HepG2 (cell line): ENCODE measurements at regions not wholly inside any gene's neighbourhood (a gene's known extent, or its start where the extent isn't known, plus 50 kb on each side); places are given as distances from the start of the nearest gene placed in this dataset.

Experiments
- CEBPG ChIP-seq: IDR thresholded peaks from 2 replicates; pipeline ENCODE4 v1.6.1; 2016
- FOXO1 ChIP-seq: sonication (generic); formaldehyde crosslinking; IDR thresholded peaks from 2 replicates; pipeline ENCODE4 v1.4.0; 2020; ENCODE audit warnings: missing genetic modification reagents
- FOXP4 ChIP-seq: sonication (generic); formaldehyde crosslinking; IDR thresholded peaks from 2 replicates; pipeline ENCODE4 v1.4.0; 2020; ENCODE audit warnings: missing genetic modification reagents
- GABPB1 ChIP-seq: IDR thresholded peaks from 2 replicates; pipeline ENCODE4 v1.6.1; 2016; ENCODE audit warnings: mild to moderate bottlenecking, missing genetic modification reagents, moderate library complexity, missing compliant biosample characterization
- IRF9 ChIP-seq: sonication (generic); formaldehyde crosslinking; IDR thresholded peaks from 2 replicates; pipeline ENCODE4 v1.8.0; 2022; ENCODE audit warnings: missing genetic modification reagents, mild to moderate bottlenecking, borderline replicate concordance
- JUNB ChIP-seq: sonication (generic); formaldehyde crosslinking; IDR thresholded peaks from 2 replicates; pipeline ENCODE4 v1.8.0; 2022; ENCODE audit warnings: missing genetic modification reagents, mild to moderate bottlenecking, borderline replicate concordance
- MED1 ChIP-seq: sonication (generic); formaldehyde crosslinking; IDR thresholded peaks from 2 replicates; pipeline ENCODE4 v1.4.0; 2020; ENCODE audit warnings: missing genetic modification reagents
- MEIS2 ChIP-seq: sonication (generic); formaldehyde crosslinking; IDR thresholded peaks from 2 replicates; pipeline ENCODE4 v1.9.0; 2021; ENCODE audit warnings: mild to moderate bottlenecking, missing genetic modification reagents
- NFKBIZ ChIP-seq: IDR thresholded peaks from 2 replicates; pipeline ENCODE4 v1.6.1; 2018; ENCODE audit warnings: missing genetic modification reagents, missing compliant biosample characterization
- PATZ1 ChIP-seq: sonication (generic); formaldehyde crosslinking; IDR thresholded peaks from 2 replicates; pipeline ENCODE4 v1.4.0; 2020; ENCODE audit warnings: missing genetic modification reagents
- PITX1 ChIP-seq: sonication (generic); formaldehyde crosslinking; IDR thresholded peaks from 2 replicates; pipeline ENCODE4 v1.5.1; 2020; ENCODE audit warnings: mild to moderate bottlenecking, missing genetic modification reagents
- PPARG ChIP-seq: conservative IDR thresholded peaks from 2 replicates; pipeline ENCODE4 v1.6.1; 2016; ENCODE audit warnings: missing biosample characterization, missing genetic modification reagents
- PTBP1 ChIP-seq: fragments of 200-400 bp; formaldehyde crosslinking; IDR thresholded peaks from 2 replicates; pipeline ENCODE4 v1.6.1; 2018; ENCODE audit warnings: low read length, low read depth; ENCODE audit not compliant: poor library complexity, severe bottlenecking
- SIX1 ChIP-seq: sonication (generic); formaldehyde crosslinking; IDR thresholded peaks from 2 replicates; pipeline ENCODE4 v1.4.0; 2020; ENCODE audit warnings: missing genetic modification reagents, borderline replicate concordance
- TCF7 ChIP-seq: sonication (generic); IDR thresholded peaks from 2 replicates; pipeline ENCODE4 v1.6.1; 2016; ENCODE audit warnings: antibody characterized with exemption, low read depth
- XBP1 ChIP-seq: sonication (generic); formaldehyde crosslinking; IDR thresholded peaks from 2 replicates; pipeline ENCODE4 v1.5.0; 2020; ENCODE audit warnings: missing genetic modification reagents
- ZNF138 ChIP-seq: sonication (generic); formaldehyde crosslinking; IDR thresholded peaks from 2 replicates; pipeline ENCODE4 v1.5.0; 2020; ENCODE audit warnings: mild to moderate bottlenecking, low read depth, missing genetic modification reagents
- ZNF205 ChIP-seq: IDR thresholded peaks from 2 replicates; pipeline ENCODE4 v1.6.1; 2018; ENCODE audit warnings: missing biosample characterization, missing genetic modification reagents
- ZNF343 ChIP-seq: sonication (generic); formaldehyde crosslinking; IDR thresholded peaks from 2 replicates; pipeline ENCODE4 v1.4.0; 2020; ENCODE audit warnings: mild to moderate bottlenecking, missing genetic modification reagents
- ZNF44 ChIP-seq: sonication (generic); formaldehyde crosslinking; IDR thresholded peaks from 2 replicates; pipeline ENCODE4 v1.5.1; 2020; ENCODE audit warnings: mild to moderate bottlenecking, missing genetic modification reagents
- ZNF674 ChIP-seq: sonication (generic); formaldehyde crosslinking; IDR thresholded peaks from 2 replicates; pipeline ENCODE4 v1.5.0; 2020; ENCODE audit warnings: low read depth, mild to moderate bottlenecking, missing genetic modification reagents
- ZNF761 ChIP-seq: sonication (generic); formaldehyde crosslinking; conservative IDR thresholded peaks from 2 replicates; pipeline ENCODE4 v1.4.0; 2020; ENCODE audit warnings: mild to moderate bottlenecking, missing genetic modification reagents
- TF ChIP-seq, protein P1 (sequence below): sonication (generic); formaldehyde crosslinking; IDR thresholded peaks from 2 replicates; pipeline ENCODE4 v1.9.0; 2022; ENCODE audit warnings: missing genetic modification reagents, mild to moderate bottlenecking, borderline replicate concordance
- TF ChIP-seq, protein P2 (sequence below), 2 experiments: sonication (generic) in 1 of 2; formaldehyde crosslinking in 1 of 2; IDR thresholded peaks; 2 replicates each; pipeline versions ENCODE4 v1.4.0 to v1.6.1; 2018 to 2020; ENCODE audit warnings: missing genetic modification reagents in 2 of 2, borderline replicate concordance in 1 of 2, low read depth in 1 of 2, mild to moderate bottlenecking in 1 of 2, missing biosample characterization in 1 of 2

GRCh38 chr19:56927791-56928207, 87.3 kb upstream of the PEG3 start (continued):
- TF ChIP-seq FOXP4 (CRISPR knock-in tag) (peak; percentile 37), NFKBIZ (no peak), GABPB1 (CRISPR knock-in tag) (no peak; the same call in 1 of the 2 replicates), FOXO1 (CRISPR knock-in tag) (peak; percentile 70; the same call in 1 of the 2 replicates), MEIS2 (CRISPR knock-in tag) (0 out of 2 replicates have a peak, but pooled peaks have one; percentile 22), SIX1 (CRISPR knock-in tag) (no peak), JUNB (CRISPR knock-in tag) (peak; percentile 14; the same call in 1 of the 2 replicates), ZNF761 (CRISPR knock-in tag) (no peak), ZNF674 (CRISPR knock-in tag) (no peak), PATZ1 (CRISPR knock-in tag) (no peak), XBP1 (CRISPR knock-in tag) (no peak), TCF7 (no peak; the same call in 1 of the 2 replicates), ZNF44 (CRISPR knock-in tag) (no peak), CEBPG (CRISPR knock-in tag) (peak; percentile 37), PITX1 (CRISPR knock-in tag) (0 out of 2 replicates have a peak, but pooled peaks have one; percentile 16), ZNF205 (CRISPR knock-in tag) (no peak), IRF9 (CRISPR knock-in tag) (no peak), PPARG (CRISPR knock-in tag) (peak; percentile 60), MED1 (peak; percentile 97), ZNF343 (CRISPR knock-in tag) (no peak), PTBP1 (no peak), ZNF138 (CRISPR knock-in tag) (no peak)
- TF ChIP-seq, protein P1, sequence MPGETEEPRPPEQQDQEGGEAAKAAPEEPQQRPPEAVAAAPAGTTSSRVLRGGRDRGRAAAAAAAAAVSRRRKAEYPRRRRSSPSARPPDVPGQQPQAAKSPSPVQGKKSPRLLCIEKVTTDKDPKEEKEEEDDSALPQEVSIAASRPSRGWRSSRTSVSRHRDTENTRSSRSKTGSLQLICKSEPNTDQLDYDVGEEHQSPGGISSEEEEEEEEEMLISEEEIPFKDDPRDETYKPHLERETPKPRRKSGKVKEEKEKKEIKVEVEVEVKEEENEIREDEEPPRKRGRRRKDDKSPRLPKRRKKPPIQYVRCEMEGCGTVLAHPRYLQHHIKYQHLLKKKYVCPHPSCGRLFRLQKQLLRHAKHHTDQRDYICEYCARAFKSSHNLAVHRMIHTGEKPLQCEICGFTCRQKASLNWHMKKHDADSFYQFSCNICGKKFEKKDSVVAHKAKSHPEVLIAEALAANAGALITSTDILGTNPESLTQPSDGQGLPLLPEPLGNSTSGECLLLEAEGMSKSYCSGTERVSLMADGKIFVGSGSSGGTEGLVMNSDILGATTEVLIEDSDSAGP (CRISPR knock-in tag): no peak
- TF ChIP-seq, protein P2, sequence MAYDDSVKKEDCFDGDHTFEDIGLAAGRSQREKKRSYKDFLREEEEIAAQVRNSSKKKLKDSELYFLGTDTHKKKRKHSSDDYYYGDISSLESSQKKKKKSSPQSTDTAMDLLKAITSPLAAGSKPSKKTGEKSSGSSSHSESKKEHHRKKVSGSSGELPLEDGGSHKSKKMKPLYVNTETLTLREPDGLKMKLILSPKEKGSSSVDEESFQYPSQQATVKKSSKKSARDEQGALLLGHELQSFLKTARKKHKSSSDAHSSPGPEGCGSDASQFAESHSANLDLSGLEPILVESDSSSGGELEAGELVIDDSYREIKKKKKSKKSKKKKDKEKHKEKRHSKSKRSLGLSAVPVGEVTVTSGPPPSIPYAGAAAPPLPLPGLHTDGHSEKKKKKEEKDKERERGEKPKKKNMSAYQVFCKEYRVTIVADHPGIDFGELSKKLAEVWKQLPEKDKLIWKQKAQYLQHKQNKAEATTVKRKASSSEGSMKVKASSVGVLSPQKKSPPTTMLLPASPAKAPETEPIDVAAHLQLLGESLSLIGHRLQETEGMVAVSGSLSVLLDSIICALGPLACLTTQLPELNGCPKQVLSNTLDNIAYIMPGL (CRISPR knock-in tag; IDR thresholded peaks at IDR 0.05; ENCODE audit: borderline replicate concordance in 1 of 2, low read depth in 1 of 2): no peak
